OCI-LY7 (cell line): ENCODE measurements at regions not wholly inside any gene's neighbourhood (a gene's known extent, or its start where the extent isn't known, plus 50 kb on each side); places are given as distances from the start of the nearest gene placed in this dataset.

ENCODE experiments used
- BruUV-seq: library from RNA; stranded (reverse); fragments of 400-500 nt; replicated peaks from 2 replicates; lab custom pipeline; 2021; lab: Mats Ljungman, UMichigan
- CTCF ChIA-PET: fragments of 300-600 bp; sonication (Branson Sonifier 250); formaldehyde crosslinking; loops from one replicate; lab custom pipeline; 2022; ENCODE audit warnings: antibody characterized with exemption; ENCODE audit not compliant: unreplicated experiment; lab: Charles Lee
- POLR2A ChIA-PET: fragments of 300-600 bp; sonication (Branson Sonifier 250); formaldehyde crosslinking; loops from one replicate; lab custom pipeline; 2022; ENCODE audit warnings: antibody characterized with exemption; lab: Charles Lee
- DNase-seq: peaks from one replicate; pipeline ENCODE4 v3.0.0-alpha.2; 2015; ENCODE audit warnings: low spot score
- H2AFZ ChIP-seq: fragments of 200-600 bp; sonication (generic), shearing (Covaris generic); 2 replicates; pipeline ENCODE4 v1.6.1; 2014; ENCODE audit warnings: mild to moderate bottlenecking, antibody characterized with exemption, low read length, moderate library complexity
- H3K27ac ChIP-seq: fragments of 200-600 bp; sonication (generic); 2 replicates; pipeline ENCODE4 v1.5.1; 2014; ENCODE audit warnings: mixed run types, low read depth, mild to moderate bottlenecking, moderate library complexity, low read length, inconsistent platforms; ENCODE audit not compliant: poor library complexity, severe bottlenecking
- H3K36me3 ChIP-seq: fragments of 200-600 bp; sonication (generic); 2 replicates; pipeline ENCODE4 v1.6.1; 2014; ENCODE audit warnings: mild to moderate bottlenecking, antibody characterized with exemption, low read length, moderate library complexity, mixed read lengths; ENCODE audit not compliant: insufficient read depth
- H3K4me1 ChIP-seq: fragments of 200-600 bp; sonication (generic); 2 replicates; pipeline ENCODE4 v1.5.1; 2014; ENCODE audit warnings: mild to moderate bottlenecking, low read length; ENCODE audit not compliant: insufficient read depth, poor library complexity, severe bottlenecking
- H3K4me2 ChIP-seq: fragments of 200-600 bp; sonication (generic); 2 replicates; pipeline ENCODE4 v1.6.1; 2014; ENCODE audit warnings: mild to moderate bottlenecking, low read length
- H3K4me3 ChIP-seq: fragments of 200-600 bp; sonication (generic); 2 replicates; pipeline ENCODE4 v1.5.1; 2014; ENCODE audit warnings: mild to moderate bottlenecking, low read depth, low read length; ENCODE audit not compliant: poor library complexity, severe bottlenecking
- H3K79me2 ChIP-seq: fragments of 200-600 bp; sonication (generic); 2 replicates; pipeline ENCODE4 v1.6.1; 2016; ENCODE audit warnings: low read depth, mild to moderate bottlenecking, low read length, moderate library complexity, mixed read lengths; ENCODE audit not compliant: insufficient read depth
- H3K9me2 ChIP-seq: fragments of 200-600 bp; sonication (generic); 2 replicates; pipeline ENCODE4 v1.6.1; 2016; ENCODE audit warnings: mild to moderate bottlenecking, low read length, mixed read lengths; ENCODE audit not compliant: insufficient read depth
- H3K9me3 ChIP-seq: fragments of 200-600 bp; sonication (generic); 2 replicates; pipeline ENCODE4 v1.6.1; 2014; ENCODE audit warnings: mild to moderate bottlenecking, mixed run types, low read length, mixed read lengths
- H4K20me1 ChIP-seq: fragments of 200-600 bp; sonication (generic); 2 replicates; pipeline ENCODE4 v1.6.1; 2014; ENCODE audit warnings: mild to moderate bottlenecking, antibody characterized with exemption, low read length, moderate library complexity, mixed read lengths; ENCODE audit not compliant: insufficient read depth
- EZH2phosphoT487 ChIP-seq: fragments of 200-600 bp; sonication (generic); IDR thresholded peaks from 2 replicates; pipeline ENCODE4 v1.6.1; 2018; ENCODE audit warnings: low read depth, borderline replicate concordance, mild to moderate bottlenecking, mixed run types, antibody characterized with exemption, low read length, moderate library complexity, mixed read lengths
- intact Hi-C: fragments of 100-400 bp; cut with micrococcal nuclease; formaldehyde crosslinking; loops from one replicate; pipeline ENCODE4 v1.10.0; 2022; ENCODE audit not compliant: unreplicated experiment
- TF ChIP-seq, protein P1 (sequence below): fragments of 200-600 bp; sonication (generic); conservative IDR thresholded peaks from 2 replicates; pipeline ENCODE4 v1.5.1; 2014; ENCODE audit warnings: mild to moderate bottlenecking, antibody characterized with exemption, low read length, moderate library complexity, mixed read lengths

GRCh38 chr7:156237614-156238013 is 403.0 kb upstream of the RNF32 start:
- no peak overlapping the region for H3K4me3 ChIP-seq
- no peak overlapping the region for H3K4me2 ChIP-seq
- ChIA-PET POLR2A (no interaction called here), CTCF (no interaction called here)
- no peaks in the 10 kb centered on the region for H3K9me2 ChIP-seq
- no peak for DNase-seq
- H3K36me3 ChIP-seq: no peaks in the 10 kb centered on the region
- TF ChIP-seq, protein P1, sequence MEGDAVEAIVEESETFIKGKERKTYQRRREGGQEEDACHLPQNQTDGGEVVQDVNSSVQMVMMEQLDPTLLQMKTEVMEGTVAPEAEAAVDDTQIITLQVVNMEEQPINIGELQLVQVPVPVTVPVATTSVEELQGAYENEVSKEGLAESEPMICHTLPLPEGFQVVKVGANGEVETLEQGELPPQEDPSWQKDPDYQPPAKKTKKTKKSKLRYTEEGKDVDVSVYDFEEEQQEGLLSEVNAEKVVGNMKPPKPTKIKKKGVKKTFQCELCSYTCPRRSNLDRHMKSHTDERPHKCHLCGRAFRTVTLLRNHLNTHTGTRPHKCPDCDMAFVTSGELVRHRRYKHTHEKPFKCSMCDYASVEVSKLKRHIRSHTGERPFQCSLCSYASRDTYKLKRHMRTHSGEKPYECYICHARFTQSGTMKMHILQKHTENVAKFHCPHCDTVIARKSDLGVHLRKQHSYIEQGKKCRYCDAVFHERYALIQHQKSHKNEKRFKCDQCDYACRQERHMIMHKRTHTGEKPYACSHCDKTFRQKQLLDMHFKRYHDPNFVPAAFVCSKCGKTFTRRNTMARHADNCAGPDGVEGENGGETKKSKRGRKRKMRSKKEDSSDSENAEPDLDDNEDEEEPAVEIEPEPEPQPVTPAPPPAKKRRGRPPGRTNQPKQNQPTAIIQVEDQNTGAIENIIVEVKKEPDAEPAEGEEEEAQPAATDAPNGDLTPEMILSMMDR: no peak
- no peak for TF ChIP-seq EZH2phosphoT487
- no peak overlapping the region for H2AFZ ChIP-seq
- intact Hi-C loops: no loop called here
- no peaks in the 10 kb centered on the region for H3K9me3 ChIP-seq
- no peaks in the 10 kb centered on the region for H3K79me2 ChIP-seq
- no peak overlapping the region for H3K27ac ChIP-seq
- H4K20me1 ChIP-seq: no peaks in the 10 kb centered on the region
- BruUV-seq: no TSS peak
- no peaks in the 10 kb centered on the region for H3K4me1 ChIP-seq

DNA sequence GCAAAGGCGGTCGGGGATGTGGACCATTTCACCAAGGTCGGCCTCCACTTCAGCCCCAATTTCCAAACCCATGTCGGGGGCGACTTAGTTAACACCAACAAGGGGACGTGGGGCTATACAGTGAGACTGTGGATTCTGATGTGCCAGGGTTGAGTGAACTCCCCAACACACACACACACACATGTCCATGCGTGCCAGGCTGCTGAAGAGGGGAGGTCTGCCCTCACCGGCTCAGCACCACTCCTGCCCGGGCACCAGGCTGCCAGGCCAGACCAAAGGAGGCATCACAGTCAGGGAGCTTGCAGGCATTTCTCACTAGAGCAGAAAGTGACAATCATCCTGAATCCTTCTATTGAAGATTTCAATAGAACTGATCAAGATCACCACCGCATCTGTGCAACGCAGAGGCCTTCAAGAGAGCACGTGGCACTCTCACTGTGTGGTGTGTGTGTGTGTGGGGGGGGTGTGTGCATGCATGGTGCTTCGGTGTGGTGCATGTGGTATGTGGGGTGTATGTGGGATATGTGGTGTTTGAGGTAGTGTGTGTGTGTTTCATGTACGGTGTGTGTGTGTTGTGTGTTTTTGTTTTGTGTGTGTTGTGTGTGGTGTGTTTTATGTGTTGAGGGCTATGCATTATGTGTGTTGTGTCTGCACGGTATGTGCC is 403.5 kb upstream of the RNF32 start:
- no peaks in the 10 kb centered on the region for H3K9me3 ChIP-seq
- H3K4me1 ChIP-seq: no peaks in the 10 kb centered on the region
- H2AFZ ChIP-seq: no peak overlapping the region
- no peaks in the 10 kb centered on the region for H3K36me3 ChIP-seq
- DNase-seq: no peak
- no peak overlapping the region for H3K4me3 ChIP-seq
- H3K27ac ChIP-seq: no peak overlapping the region
- CTCF ChIA-PET: no interaction called here
- no peak for TF ChIP-seq EZH2phosphoT487
- TF ChIP-seq, protein P1: no peak
- no TSS peak for BruUV-seq
- H3K9me2 ChIP-seq: no peaks in the 10 kb centered on the region
- H4K20me1 ChIP-seq: no peaks in the 10 kb centered on the region
- no peak overlapping the region for H3K4me2 ChIP-seq
- POLR2A ChIA-PET: no interaction called here
- no peaks in the 10 kb centered on the region for H3K79me2 ChIP-seq
- intact Hi-C loops: no loop called here

- Histone ChIP-seq H3K79me2 (no peaks in the 10 kb centered on the region), H3K4me2 (no peak overlapping the region), H3K9me3 (no peaks in the 10 kb centered on the region), H4K20me1 (no peaks in the 10 kb centered on the region), H3K4me3 (no peak overlapping the region), H3K27ac (no peak overlapping the region), H3K9me2 (no peaks in the 10 kb centered on the region), H2AFZ (no peak overlapping the region), H3K36me3 (no peaks in the 10 kb centered on the region), H3K4me1 (no peaks in the 10 kb centered on the region)
- TF ChIP-seq EZH2phosphoT487: no peak
- TF ChIP-seq, protein P1: no peak
- BruUV-seq: no TSS peak
- DNase-seq: no peak
- intact Hi-C loops: no loop called here
- ChIA-PET CTCF (no interaction called here), POLR2A (interaction anchor here (0.6 kb wide), 1 partner anchor 319 kb away, joined by 3 read pairs; no protein-coding TSS in a partner anchor)
Measured at GRCh38 chr7:156236181-156236889, 404.2 kb upstream of the RNF32 start.
